GM20000 (cell line): ENCODE measurements at regions not wholly inside any gene's neighbourhood (a gene's known extent, or its start where the extent isn't known, plus 50 kb on each side); places are given as distances from the start of the nearest gene placed in this dataset.

Source experiments
- DNase-seq: peaks from one replicate; pipeline ENCODE4 v3.0.0; 2012; ENCODE audit warnings: low spot score
- CTCF ChIP-seq: IDR thresholded peaks from 2 replicates; pipeline ENCODE4 v1.5.1; 2012; ENCODE audit warnings: mild to moderate bottlenecking, control low read depth; ENCODE audit errors: extremely low read depth, missing control alignments

GRCh38 chr3:110646055-110646454 lies 425.6 kb upstream of the NECTIN3 start:
- no peak for TF ChIP-seq CTCF
- no peak for DNase-seq

- no peak for TF ChIP-seq CTCF
These were observed 425.1 kb upstream of the NECTIN3 start for GRCh38 chr3:110646496-110646895.

GRCh38 chr3:110647586-110647985 lies 424.0 kb upstream of the NECTIN3 start:
- no peak for TF ChIP-seq CTCF
- no peak for DNase-seq

More at GRCh38 chr3:110646496-110646895, 425.1 kb upstream of the NECTIN3 start:
- no peak for DNase-seq

- no peak for DNase-seq
These were observed 420.9 kb upstream of the NECTIN3 start for GRCh38 chr3:110650741-110651140.

GRCh38 chr3:110654843-110655502 lies 416.6 kb upstream of the NECTIN3 start:
- no peak for DNase-seq
- no peak for TF ChIP-seq CTCF

More at GRCh38 chr3:110650741-110651140, 420.9 kb upstream of the NECTIN3 start:
- TF ChIP-seq CTCF: no peak

- no peak for DNase-seq
- no peak for TF ChIP-seq CTCF
These were observed 415.1 kb upstream of the NECTIN3 start for GRCh38 chr3:110656394-110657025.

GRCh38 chr3:110664148-110664547 lies 407.5 kb upstream of the NECTIN3 start:
- TF ChIP-seq CTCF: no peak
- no peak for DNase-seq
